ENCODE measurements at regions not wholly inside any gene's neighbourhood (a gene's known extent, or its start where the extent isn't known, plus 50 kb on each side); places are given as distances from the start of the nearest gene placed in this dataset.
"Not testable (repeated sequence)": the region's sequence is repeated elsewhere in the genome, so short reads cannot be mapped to it uniquely, and the experiment has no call there.

DNA sequence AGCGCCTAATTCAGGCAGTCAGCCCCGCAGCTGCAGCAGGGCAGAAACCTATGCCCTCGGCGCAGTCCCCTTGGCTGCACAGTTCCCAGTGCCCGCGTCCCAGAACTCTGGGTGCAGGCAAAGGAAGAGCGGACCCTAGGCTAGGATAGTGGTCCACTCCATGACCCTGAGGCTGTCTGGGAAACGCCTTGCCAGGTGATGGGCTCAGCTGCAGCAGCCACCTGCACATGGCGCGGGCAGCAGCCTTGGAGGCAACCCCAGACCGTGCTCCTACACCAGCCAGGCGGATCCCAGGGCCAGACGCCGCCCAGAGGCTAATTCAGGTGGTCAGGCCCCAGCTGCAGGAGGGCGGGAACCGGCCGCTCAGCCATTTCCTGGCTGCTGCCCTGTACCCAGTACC is 83.0 kb downstream of the POTEC start:
- TF ChIP-seq CTCF, POLR2A, POLR2AphosphoS5 (IDR thresholded peaks at IDR 0.05): not testable (repeated sequence)
